ENCODE measurements at regions not wholly inside any gene's neighbourhood (a gene's known extent, or its start where the extent isn't known, plus 50 kb on each side); places are given as distances from the start of the nearest gene placed in this dataset.

GRCh38 chr6:158257781-158258180, 54.5 kb upstream of the TULP4 start:
- in situ Hi-C loops (cut with MboI) (no loop called here), intact Hi-C loops (cut with micrococcal nuclease) (no loop called here)
- FAIRE-seq (no peak), ATAC-seq (no peak), DNase-seq (ENCODE audit: extremely low read depth in 1 of 4, low spot score in 3 of 4) (no peak)
- H3K27ac ChIP-seq (ENCODE audit: extremely low read depth, low read depth, low read length) = no peak overlapping the region
- H3K4me3 ChIP-seq = no peak overlapping the region
- CTCF ChIA-PET (ENCODE audit: low intra/inter-chr PET ratio) = no interaction called here
- H3K36me3 ChIP-seq (ENCODE audit: control insufficient read depth, insufficient read depth, low read length) = no peaks in the 10 kb centered on the region; the same call in 2 of the 3 replicates
- no TSS peak for BruUV-seq (replicated peaks)
- no peaks in the 10 kb centered on the region for H3K9me3 ChIP-seq (replicated peaks; ENCODE audit: control insufficient read depth, insufficient read depth, low read depth, low read length)
- H3K4me1 ChIP-seq (replicated peaks in 1 of 2; ENCODE audit: control insufficient read depth in 2 of 2, insufficient read depth in 2 of 2, low read length in 2 of 2) = peaks cover 0 to 12% of the 10 kb centered on the region in 2 experiments; a peak in 3 of 5 replicates
- peaks cover 20% of the 10 kb centered on the region; the same call in 1 of the 3 replicates for H3K79me2 ChIP-seq (ENCODE audit: control insufficient read depth, insufficient read depth, low read length)
- POLR2A ChIA-PET = interaction anchor here (1.7 kb wide), 1 partner anchor 8 kb away, joined by 5 read pairs; no protein-coding TSS in a partner anchor
- H4K20me1 ChIP-seq (replicated peaks; ENCODE audit: control insufficient read depth, insufficient read depth, low read length) = peaks cover 5% of the 10 kb centered on the region; the same call in 1 of the 2 replicates
- 84% methylated on average over 6 of the region's 6 CpGs for WGBS (ENCODE audit: insufficient coverage, low coverage, missing lambda C conversion rate)
- H3K4me2 ChIP-seq (ENCODE audit: insufficient read depth, low read length) = no peak overlapping the region
- TF ChIP-seq THAP12 (CRISPR knock-in tag; IDR thresholded peaks at IDR 0.05) (no peak), USF2 (CRISPR knock-in tag; IDR thresholded peaks at IDR 0.05) (no peak), SUPT5H (IDR thresholded peaks at IDR 0.05) (no peak)
- no peak overlapping the region for H3K9ac ChIP-seq (ENCODE audit: insufficient read depth in 1 of 2, low read depth in 2 of 2, low read length in 2 of 2)
- no peak overlapping the region for H2AFZ ChIP-seq (ENCODE audit: low read depth, low read length)
- no peaks in the 10 kb centered on the region for H3K27me3 ChIP-seq (ENCODE audit: control insufficient read depth in 2 of 2, insufficient read depth in 2 of 2, low read length in 2 of 2)
- no peaks in the 10 kb centered on the region for H3K9me1 ChIP-seq (ENCODE audit: control insufficient read depth, insufficient read depth, low read length)
